ENCODE measurements at regions not wholly inside any gene's neighbourhood (a gene's known extent, or its start where the extent isn't known, plus 50 kb on each side); places are given as distances from the start of the nearest gene placed in this dataset.

DNA sequence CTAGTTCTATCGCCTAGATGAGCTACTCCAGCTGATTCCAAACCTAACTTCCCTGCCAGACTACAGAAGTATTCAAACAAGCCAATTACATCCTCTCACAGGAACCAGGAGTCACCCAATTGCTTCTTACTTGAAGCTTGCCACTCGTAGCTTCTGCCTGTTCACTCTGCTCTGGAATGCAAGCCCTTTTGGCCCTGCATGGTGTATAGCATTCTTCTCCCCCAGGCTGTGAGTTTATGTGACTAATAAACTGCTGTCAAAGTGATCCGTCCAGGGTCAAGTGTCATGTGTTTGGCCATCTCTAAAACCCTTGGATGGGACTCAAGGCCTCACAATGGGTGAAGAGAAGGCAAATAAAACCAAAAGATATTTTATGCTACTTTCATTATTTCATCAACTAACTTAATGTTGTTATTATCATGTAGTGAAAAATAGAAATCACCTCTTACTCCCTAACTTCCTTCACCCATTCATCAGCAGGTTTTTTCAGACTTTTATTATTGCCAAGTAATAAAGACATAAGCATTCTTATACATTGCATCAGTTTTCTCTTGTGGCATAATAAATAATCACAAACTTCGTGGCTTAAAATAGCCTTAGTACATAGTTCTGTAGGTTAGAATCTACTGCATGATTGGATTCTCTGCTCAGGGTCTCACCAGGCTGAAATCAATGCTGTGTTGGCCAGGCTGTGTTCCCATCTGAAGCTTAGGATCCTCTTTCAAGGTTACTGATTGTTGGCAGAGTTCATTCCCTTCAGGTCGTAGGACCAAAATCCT is 1981.7 kb upstream of the FLRT2 start:
- Histone ChIP-seq H3K36me3 (ENCODE audit: control insufficient read depth, insufficient read depth, low read length) (no peaks in the 10 kb centered on the region), H3K4me3 (ENCODE audit: low read depth, low read length) (no peak overlapping the region), H3K27me3 (ENCODE audit: control insufficient read depth, insufficient read depth, low read length) (no peaks in the 10 kb centered on the region)
- DNase-seq (ENCODE audit: low read depth) (no peak), FAIRE-seq (no peak)
- TF ChIP-seq, protein P1, sequence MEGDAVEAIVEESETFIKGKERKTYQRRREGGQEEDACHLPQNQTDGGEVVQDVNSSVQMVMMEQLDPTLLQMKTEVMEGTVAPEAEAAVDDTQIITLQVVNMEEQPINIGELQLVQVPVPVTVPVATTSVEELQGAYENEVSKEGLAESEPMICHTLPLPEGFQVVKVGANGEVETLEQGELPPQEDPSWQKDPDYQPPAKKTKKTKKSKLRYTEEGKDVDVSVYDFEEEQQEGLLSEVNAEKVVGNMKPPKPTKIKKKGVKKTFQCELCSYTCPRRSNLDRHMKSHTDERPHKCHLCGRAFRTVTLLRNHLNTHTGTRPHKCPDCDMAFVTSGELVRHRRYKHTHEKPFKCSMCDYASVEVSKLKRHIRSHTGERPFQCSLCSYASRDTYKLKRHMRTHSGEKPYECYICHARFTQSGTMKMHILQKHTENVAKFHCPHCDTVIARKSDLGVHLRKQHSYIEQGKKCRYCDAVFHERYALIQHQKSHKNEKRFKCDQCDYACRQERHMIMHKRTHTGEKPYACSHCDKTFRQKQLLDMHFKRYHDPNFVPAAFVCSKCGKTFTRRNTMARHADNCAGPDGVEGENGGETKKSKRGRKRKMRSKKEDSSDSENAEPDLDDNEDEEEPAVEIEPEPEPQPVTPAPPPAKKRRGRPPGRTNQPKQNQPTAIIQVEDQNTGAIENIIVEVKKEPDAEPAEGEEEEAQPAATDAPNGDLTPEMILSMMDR (IDR thresholded peaks at IDR 0.05; ENCODE audit: insufficient read depth, low read length, severe bottlenecking) = no peak

DNA sequence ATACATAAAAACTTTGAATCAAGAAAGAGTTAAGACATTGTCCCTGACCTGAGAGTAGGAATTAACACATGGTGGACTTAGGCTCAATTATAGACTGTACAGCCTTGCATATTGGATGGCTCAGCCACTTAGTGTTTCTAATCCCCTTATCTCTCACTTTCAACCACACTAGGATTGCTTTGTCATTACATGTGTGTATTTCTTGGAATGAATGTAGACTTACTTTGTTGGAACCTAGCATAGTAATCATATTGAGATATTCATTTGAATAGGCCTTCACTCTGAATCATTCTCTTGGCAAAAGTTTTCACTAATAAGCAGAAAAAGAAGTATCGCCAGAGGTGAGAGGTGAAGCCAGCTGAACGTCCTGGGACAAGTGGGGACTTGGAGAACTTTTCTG is 1973.9 kb upstream of the FLRT2 start:
- DNase-seq (ENCODE audit: low read depth) (no peak), FAIRE-seq (no peak)
- Histone ChIP-seq H3K27me3 (ENCODE audit: control insufficient read depth, insufficient read depth, low read length) (no peaks in the 10 kb centered on the region), H3K36me3 (ENCODE audit: control insufficient read depth, insufficient read depth, low read length) (no peaks in the 10 kb centered on the region), H3K4me3 (ENCODE audit: low read depth, low read length) (no peak overlapping the region)
- TF ChIP-seq, protein P1 (IDR thresholded peaks at IDR 0.05; ENCODE audit: insufficient read depth, low read length, severe bottlenecking) = no peak

DNA sequence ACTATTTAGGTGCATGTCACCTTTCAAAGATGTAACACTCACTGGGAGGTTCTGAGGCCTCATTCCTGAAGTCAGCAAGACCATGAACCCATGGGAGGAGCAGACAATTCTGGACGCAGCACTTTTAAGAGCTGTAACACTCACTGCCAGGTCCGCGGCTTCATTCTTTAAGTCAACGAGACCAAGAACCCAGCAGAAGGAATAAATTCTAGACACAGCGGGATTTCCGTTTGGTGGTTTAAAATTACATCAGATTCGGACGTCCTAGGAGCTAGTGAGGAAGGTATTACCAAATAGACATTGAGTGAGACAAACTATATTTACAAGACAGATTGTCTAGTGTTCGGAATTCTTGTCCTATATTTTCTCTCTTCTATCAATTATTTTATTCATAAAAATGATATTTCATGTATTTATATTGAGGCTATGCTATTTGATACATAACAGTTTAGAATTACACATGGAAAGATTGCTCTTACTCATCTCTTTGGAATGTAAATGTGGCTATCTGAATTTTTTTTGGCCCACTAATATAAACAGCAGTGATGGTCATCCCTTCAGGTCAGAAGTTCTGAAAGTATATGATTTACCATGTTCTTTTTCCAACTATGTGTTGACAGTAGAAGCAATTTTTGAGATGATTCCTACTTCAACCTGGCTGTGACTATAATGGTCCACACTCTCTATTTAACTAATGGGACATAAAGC is 1973.0 kb upstream of the FLRT2 start:
- Histone ChIP-seq H3K36me3 (ENCODE audit: control insufficient read depth, insufficient read depth, low read length) (no peaks in the 10 kb centered on the region), H3K27me3 (ENCODE audit: control insufficient read depth, insufficient read depth, low read length) (no peaks in the 10 kb centered on the region), H3K4me3 (ENCODE audit: low read depth, low read length) (no peak overlapping the region)
- DNase-seq (ENCODE audit: low read depth) (peak; percentile 18), FAIRE-seq (no peak)
- TF ChIP-seq, protein P1 (IDR thresholded peaks at IDR 0.05; ENCODE audit: insufficient read depth, low read length, severe bottlenecking) = no peak

DNA sequence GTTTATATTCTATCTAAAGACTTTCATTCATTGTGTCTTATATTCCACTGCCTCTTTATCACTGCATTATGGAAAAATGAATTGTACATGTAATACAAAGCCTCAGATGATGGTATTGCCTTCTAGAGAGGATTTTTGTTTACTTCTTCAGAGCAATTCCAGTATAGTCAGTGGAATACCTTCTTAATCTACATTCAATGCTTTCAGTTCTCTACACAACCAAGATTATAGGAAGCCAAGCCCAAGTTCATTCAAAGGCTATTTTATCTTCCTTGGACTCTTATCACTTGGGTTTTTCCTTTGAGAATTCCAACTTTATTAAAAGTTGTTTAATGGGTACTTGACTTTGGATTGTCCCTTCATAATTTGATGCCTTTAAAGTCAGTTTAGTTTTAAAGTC is 1971.0 kb upstream of the FLRT2 start:
- FAIRE-seq (no peak), DNase-seq (ENCODE audit: low read depth) (no peak)
- TF ChIP-seq, protein P1 (IDR thresholded peaks at IDR 0.05; ENCODE audit: insufficient read depth, low read length, severe bottlenecking) = no peak
- Histone ChIP-seq H3K27me3 (ENCODE audit: control insufficient read depth, insufficient read depth, low read length) (no peaks in the 10 kb centered on the region), H3K4me3 (ENCODE audit: low read depth, low read length) (no peak overlapping the region), H3K36me3 (ENCODE audit: control insufficient read depth, insufficient read depth, low read length) (no peaks in the 10 kb centered on the region)

DNA sequence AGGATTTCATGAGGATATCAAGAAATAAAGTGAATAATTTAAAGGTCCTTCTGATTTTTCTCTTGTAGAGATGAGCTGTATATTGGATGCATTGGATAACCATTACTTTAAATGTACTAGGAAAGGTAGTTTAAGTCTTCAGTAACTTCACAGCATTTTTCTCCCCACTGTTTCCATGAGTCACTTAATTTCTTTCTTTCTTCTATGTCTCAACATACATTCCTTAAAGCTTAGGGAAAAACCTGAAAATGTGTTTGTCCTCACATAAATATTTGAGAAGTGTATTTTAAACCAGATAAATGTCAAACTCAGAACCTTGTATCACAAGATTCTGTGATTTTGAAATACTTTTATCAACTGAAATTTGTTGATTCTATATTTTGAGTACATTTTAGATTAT is 1970.2 kb upstream of the FLRT2 start:
- Histone ChIP-seq H3K36me3 (ENCODE audit: control insufficient read depth, insufficient read depth, low read length) (no peaks in the 10 kb centered on the region), H3K4me3 (ENCODE audit: low read depth, low read length) (no peak overlapping the region), H3K27me3 (ENCODE audit: control insufficient read depth, insufficient read depth, low read length) (no peaks in the 10 kb centered on the region)
- DNase-seq (ENCODE audit: low read depth) (no peak), FAIRE-seq (no peak)
- TF ChIP-seq, protein P1 (IDR thresholded peaks at IDR 0.05; ENCODE audit: insufficient read depth, low read length, severe bottlenecking) = no peak
